H1 (cell line): ENCODE measurements at regions not wholly inside any gene's neighbourhood (a gene's known extent, or its start where the extent isn't known, plus 50 kb on each side); places are given as distances from the start of the nearest gene placed in this dataset.

Source experiments
- CTCF ChIA-PET: fragments of 300-600 bp; sonication (Branson Sonifier 250); formaldehyde crosslinking; loops from one replicate; lab custom pipeline; 2021; ENCODE audit not compliant: partially characterized antibody; lab: Charles Lee
- POLR2A ChIA-PET: fragments of 300-600 bp; sonication (Branson Sonifier 250); formaldehyde crosslinking; loops from one replicate; lab custom pipeline; 2021; ENCODE audit warnings: inconsistent platforms; ENCODE audit not compliant: partially characterized antibody; lab: Charles Lee
- DNase-seq, 2 experiments: peaks; one replicate each; pipeline versions ENCODE4 v3.0.0 to v3.0.0-alpha.2; 2010 to 2022; ENCODE audit warnings: low spot score in 2 of 2, low read depth in 1 of 2, mixed read lengths in 1 of 2
- FAIRE-seq: peaks from 2 replicates; lab custom pipeline; 2011; peaks lifted over from hg19 to GRCh38; lab: Jason Lieb, UNC
- H2AFZ ChIP-seq: 2 replicates; pipeline ENCODE4 v1.8.1; 2012; ENCODE audit warnings: low read length, inconsistent platforms
- H2AK5ac ChIP-seq: 2 replicates; pipeline ENCODE4 v1.6.1; 2013; ENCODE audit warnings: low read depth, low read length
- H2BK120ac ChIP-seq: replicated peaks from 2 replicates; pipeline ENCODE3; 2013; ENCODE audit warnings: low read depth, low read length, inconsistent platforms
- H2BK12ac ChIP-seq: 2 replicates; pipeline ENCODE4 v1.6.1; 2013; ENCODE audit warnings: low read depth, low read length
- H2BK15ac ChIP-seq: 2 replicates; pipeline ENCODE4 v1.6.1; 2013; ENCODE audit warnings: low read length
- H2BK20ac ChIP-seq: 2 replicates; pipeline ENCODE4 v1.6.1; 2013; ENCODE audit warnings: low read length
- H2BK5ac ChIP-seq: 2 replicates; pipeline ENCODE4 v1.6.1; 2013; ENCODE audit warnings: low read depth, low read length
- H3K14ac ChIP-seq: 2 replicates; pipeline ENCODE4 v1.6.1; 2013; ENCODE audit warnings: inconsistent platforms; ENCODE audit not compliant: insufficient read length
- H3K18ac ChIP-seq: 2 replicates; pipeline ENCODE4 v1.6.1; 2013; ENCODE audit warnings: low read length; ENCODE audit errors: extremely low read depth
- H3K23ac ChIP-seq: 2 replicates; pipeline ENCODE4 v1.6.1; 2013; ENCODE audit warnings: inconsistent platforms; ENCODE audit not compliant: insufficient read length
- H3K23me2 ChIP-seq: 2 replicates; pipeline ENCODE4 v1.6.1; 2013; ENCODE audit warnings: low read depth, low read length
- H3K27ac ChIP-seq: 2 replicates; pipeline ENCODE4 v1.6.1; 2011; ENCODE audit warnings: low read depth, low read length, inconsistent platforms
- H3K27me3 ChIP-seq, 4 experiments: replicated peaks in 1 of 4; 1 replicate in 1 of 4; 2 replicates in 3 of 4; pipeline versions ENCODE4 v1.6.1 to v1.8.1; 2011 to 2013; ENCODE audit warnings: low read length in 3 of 4, mild to moderate bottlenecking in 3 of 4, inconsistent platforms in 2 of 4, mixed read lengths in 2 of 4, moderate library complexity in 1 of 4; ENCODE audit not compliant: control insufficient read depth in 3 of 4, insufficient read depth in 3 of 4; ENCODE audit errors: extremely low read depth in 1 of 4
- H3K36me3 ChIP-seq, 4 experiments: 2 replicates each; pipeline versions ENCODE4 v1.6.1 to v1.8.1; 2011 to 2013; ENCODE audit warnings: mild to moderate bottlenecking in 4 of 4, low read length in 3 of 4, moderate library complexity in 2 of 4, control low read depth in 1 of 4, inconsistent platforms in 1 of 4; ENCODE audit not compliant: insufficient read depth in 4 of 4, control insufficient read depth in 2 of 4
- H3K4ac ChIP-seq: replicated peaks from 2 replicates; pipeline ENCODE3; 2013; ENCODE audit warnings: low read length, low read depth, mixed read lengths, inconsistent platforms; ENCODE audit not compliant: insufficient read length
- H3K4me1 ChIP-seq, 4 experiments: replicated peaks in 1 of 4; 1 replicate in 1 of 4; 2 replicates in 3 of 4; pipeline versions ENCODE4 v1.6.1 to v1.8.1; 2011 to 2013; ENCODE audit warnings: low read length in 3 of 4, inconsistent platforms in 2 of 4, mixed read lengths in 1 of 4; ENCODE audit not compliant: insufficient read depth in 4 of 4, control insufficient read depth in 3 of 4
- H3K4me2 ChIP-seq, 2 experiments: 2 replicates each; pipeline versions ENCODE4 v1.6.1 to v1.8.1; 2011 to 2013; ENCODE audit warnings: low read depth in 2 of 2, low read length in 2 of 2, control low read depth in 1 of 2, inconsistent platforms in 1 of 2, mild to moderate bottlenecking in 1 of 2; ENCODE audit not compliant: insufficient read depth in 1 of 2
- H3K4me3 ChIP-seq, 4 experiments: fragments of 200-600, 300-600 bp in 1 of 4; sonication (generic), shearing (Covaris generic), sonication (Bioruptor Twin) in 1 of 4; 2 replicates each; pipeline versions ENCODE4 v1.5.1 to v1.8.1; 2011 to 2016; ENCODE audit warnings: low read length in 4 of 4, low read depth in 3 of 4, control low read depth in 2 of 4, inconsistent platforms in 2 of 4, mild to moderate bottlenecking in 2 of 4, mixed read lengths in 1 of 4, moderate library complexity in 1 of 4; ENCODE audit not compliant: insufficient read depth in 2 of 4; ENCODE audit errors: extremely low read depth in 1 of 4
- H3K56ac ChIP-seq: replicated peaks from 2 replicates; pipeline ENCODE3; 2013; ENCODE audit warnings: low read depth, mild to moderate bottlenecking, mixed read lengths, low read length, inconsistent platforms; ENCODE audit not compliant: insufficient read length
- H3K79me1 ChIP-seq: 2 replicates; pipeline ENCODE4 v1.6.1; 2013; ENCODE audit warnings: low read depth, low read length, control low read depth
- H3K79me2 ChIP-seq, 2 experiments: 2 replicates each; pipeline versions ENCODE4 v1.6.1 to v1.8.1; 2012 to 2013; ENCODE audit warnings: low read length in 2 of 2, mild to moderate bottlenecking in 2 of 2, inconsistent platforms in 1 of 2; ENCODE audit not compliant: insufficient read depth in 2 of 2, control insufficient read depth in 1 of 2
- H3K9ac ChIP-seq, 4 experiments: replicated peaks in 1 of 4; 1 replicate in 1 of 4; 2 replicates in 3 of 4; pipeline versions ENCODE4 v1.6.1 to v1.8.1; 2011 to 2013; ENCODE audit warnings: low read depth in 3 of 4, low read length in 3 of 4, control low read depth in 2 of 4, mild to moderate bottlenecking in 2 of 4, moderate library complexity in 2 of 4, inconsistent platforms in 1 of 4; ENCODE audit errors: extremely low read depth in 1 of 4
- H3K9me3 ChIP-seq, 2 experiments: 2 replicates each; pipeline versions ENCODE4 v1.6.1 to v1.8.1; 2012 to 2013; ENCODE audit warnings: mild to moderate bottlenecking in 2 of 2, moderate library complexity in 2 of 2, control low read depth in 1 of 2, inconsistent platforms in 1 of 2, low read depth in 1 of 2, low read length in 1 of 2, mixed read lengths in 1 of 2; ENCODE audit not compliant: insufficient read depth in 2 of 2
- H4K20me1 ChIP-seq, 2 experiments: replicated peaks in 1 of 2; 2 replicates each; pipeline versions ENCODE3 to v1.8.1; 2011 to 2013; ENCODE audit warnings: inconsistent platforms in 2 of 2, low read length in 2 of 2, mild to moderate bottlenecking in 1 of 2; ENCODE audit not compliant: insufficient read depth in 2 of 2, control insufficient read depth in 1 of 2
- H4K5ac ChIP-seq: 2 replicates; pipeline ENCODE4 v1.6.1; 2013; ENCODE audit warnings: low read length, low read depth, mixed read lengths, inconsistent platforms; ENCODE audit not compliant: insufficient read length
- H4K8ac ChIP-seq: 2 replicates; pipeline ENCODE4 v1.8.0; 2013; ENCODE audit warnings: mild to moderate bottlenecking, moderate library complexity, low read length, inconsistent platforms; ENCODE audit not compliant: insufficient read depth; ENCODE audit errors: extremely low read depth
- H4K91ac ChIP-seq: replicated peaks from 2 replicates; pipeline ENCODE3; 2013; ENCODE audit warnings: low read length, mixed read lengths, inconsistent platforms; ENCODE audit not compliant: insufficient read length
- CBX8 ChIP-seq: fragments of 300-800, 300-1000 bp; sonication (generic); IDR thresholded peaks from 2 replicates; pipeline ENCODE4 v1.7.1; 2016; ENCODE audit warnings: low read depth, low read length, borderline replicate concordance
- SIRT6 ChIP-seq: IDR thresholded peaks from one replicate; pipeline ENCODE4 v1.7.1; 2012; ENCODE audit warnings: low read length, inconsistent platforms
- WGBS, 2 experiments: shearing (Covaris generic) in 1 of 2; methylation state at CpG; one replicate each; pipeline versions ENCODE4 v1.1.6 to v1.1.7; 2013 to 2015; ENCODE audit warnings: low lambda C conversion rate in 2 of 2, mixed read lengths in 2 of 2, inconsistent platforms in 1 of 2, low coverage in 1 of 2, missing lambda C conversion rate in 1 of 2; ENCODE audit not compliant: insufficient replicate concordance in 2 of 2, insufficient coverage in 1 of 2, insufficient read length in 1 of 2; ENCODE audit errors: extremely low coverage in 1 of 2, missing lambda C conversion rate in 1 of 2; 5-methylcytosine and 5-hydroxymethylcytosine counted together

DNA sequence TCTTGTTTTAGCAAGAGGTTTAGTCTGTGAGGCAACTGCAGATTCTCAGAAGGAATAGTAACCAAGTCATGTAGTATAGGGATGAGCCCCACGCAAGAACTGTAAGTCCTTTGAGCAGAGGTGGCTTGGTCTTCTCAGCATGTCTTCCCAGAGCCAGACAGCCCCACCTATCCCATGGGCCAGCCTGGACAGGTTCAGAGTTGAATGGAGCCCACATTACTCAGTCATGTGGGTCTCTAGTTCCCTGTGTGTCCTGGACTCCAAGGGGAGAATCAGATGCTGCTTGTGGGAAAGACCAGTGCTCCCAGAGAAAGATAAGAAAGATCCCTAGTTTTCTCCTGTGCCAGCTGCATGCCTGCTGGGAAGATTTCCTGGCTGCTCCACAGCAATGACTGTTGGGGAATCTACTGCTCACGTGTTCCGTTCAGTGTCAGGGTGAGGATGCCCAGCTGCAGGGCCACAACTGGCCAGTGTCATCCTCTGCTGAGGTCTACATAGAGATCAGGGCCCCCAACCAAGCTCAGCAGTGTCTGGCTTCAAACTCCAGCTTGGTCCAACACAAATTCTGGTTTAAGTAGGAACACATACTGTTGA lies 66.9 kb upstream of the UNC5B start:
- H3K4ac ChIP-seq, result no peak overlapping the region
- H4K5ac ChIP-seq, result no peak overlapping the region
- H3K79me2 ChIP-seq, result no peaks in the 10 kb centered on the region
- no peak overlapping the region for H2BK5ac ChIP-seq
- H3K14ac ChIP-seq, result no peak overlapping the region
- no peak overlapping the region for H2BK120ac ChIP-seq
- no peak overlapping the region for H3K4me3 ChIP-seq
- H4K20me1 ChIP-seq, result no peaks in the 10 kb centered on the region
- no peak overlapping the region for H2AFZ ChIP-seq
- no peaks in the 10 kb centered on the region for H3K23me2 ChIP-seq
- no peak overlapping the region for H3K9ac ChIP-seq
- no peaks in the 10 kb centered on the region for H3K4me1 ChIP-seq
- H3K9me3 ChIP-seq, result no peaks in the 10 kb centered on the region
- FAIRE-seq (no peak), DNase-seq (no peak)
- H4K8ac ChIP-seq, result no peak overlapping the region
- no peak overlapping the region for H3K4me2 ChIP-seq
- CTCF ChIA-PET, result interaction anchor here (0.6 to 1.3 kb wide), 2 partner anchors 76 to 661 kb away, joined by 3 read pairs; no protein-coding TSS in a partner anchor
- H3K27me3 ChIP-seq, result peaks cover 0 to 2% (median 0%) of the 10 kb centered on the region in 4 experiments; a peak in 1 of 7 replicates
- no peak overlapping the region for H4K91ac ChIP-seq
- 79% methylated on average over 3 of the region's 3 CpGs; no CpG with 5 or more reads in 1 of the 2 experiments for WGBS, 2 experiments
- POLR2A ChIA-PET, result no interaction called here
- H3K18ac ChIP-seq, result no peak overlapping the region
- H3K36me3 ChIP-seq, result no peaks in the 10 kb centered on the region
- no peak overlapping the region for H3K23ac ChIP-seq
- no peak overlapping the region for H3K27ac ChIP-seq
- H3K56ac ChIP-seq, result no peak overlapping the region
- no peak overlapping the region for H2AK5ac ChIP-seq
- no peaks in the 10 kb centered on the region for H3K79me1 ChIP-seq
- H2BK12ac ChIP-seq, result no peak overlapping the region
- no peak overlapping the region for H2BK20ac ChIP-seq
- no peak overlapping the region for H2BK15ac ChIP-seq
- TF ChIP-seq CBX8 (no peak), SIRT6 (no peak)
